B cell (primary cell): ENCODE measurements at regions not wholly inside any gene's neighbourhood (a gene's known extent, or its start where the extent isn't known, plus 50 kb on each side); places are given as distances from the start of the nearest gene placed in this dataset.

Experiments used
- ATAC-seq: fragments of 200-7000 bp; cut with Tn5 transposase; one replicate; pipeline ENCODE4 v1.10.0; 2021; ENCODE audit warnings: low read depth, mild to moderate bottlenecking, moderate number of reproducible peaks, moderate library complexity
- CTCF ChIA-PET: fragments of 350-600 bp; sonication (Branson Sonifier 250); formaldehyde crosslinking; loops from one replicate; lab custom pipeline; 2021; ENCODE audit warnings: antibody characterized with exemption, inconsistent platforms; lab: Charles Lee
- POLR2A ChIA-PET: fragments of 350-600 bp; sonication (Branson Sonifier 250); formaldehyde crosslinking; loops from one replicate; lab custom pipeline; 2021; ENCODE audit warnings: antibody characterized with exemption; lab: Charles Lee
- DNase-seq: peaks from one replicate; pipeline ENCODE4 v3.0.0; 2013
- H2AFZ ChIP-seq: 2 replicates; pipeline ENCODE4 v1.6.1; 2012; ENCODE audit warnings: mild to moderate bottlenecking, low read depth, low read length; ENCODE audit not compliant: insufficient read depth, poor library complexity, severe bottlenecking
- H3K27ac ChIP-seq, 2 donors: 1 replicate in 1 of 2; 2 replicates in 1 of 2; pipeline ENCODE4 v1.5.1; 2012 to 2013; ENCODE audit warnings: low read length in 2 of 2, mild to moderate bottlenecking in 2 of 2, moderate library complexity in 1 of 2
- H3K27me3 ChIP-seq, 4 experiments: fragments of 200-600 bp in 1 of 4; sonication (generic) in 1 of 4; replicated peaks in 1 of 4; 1 replicate in 2 of 4; 2 replicates in 2 of 4; pipeline versions ENCODE4 v1.6.1 to v1.7.0; 2013 to 2016; ENCODE audit warnings: low read length in 3 of 4, mild to moderate bottlenecking in 2 of 4, mixed read lengths in 1 of 4, moderate library complexity in 1 of 4; ENCODE audit not compliant: insufficient read depth in 4 of 4, control insufficient read depth in 3 of 4; ENCODE audit errors: control extremely low read depth in 1 of 4
- H3K36me3 ChIP-seq, 2 experiments: replicated peaks in 1 of 2; 1 replicate in 1 of 2; 2 replicates in 1 of 2; pipeline versions ENCODE4 v1.6.1 to v1.7.1; 2013; ENCODE audit warnings: low read length in 1 of 2; ENCODE audit not compliant: insufficient read depth in 2 of 2, control insufficient read depth in 1 of 2; ENCODE audit errors: control extremely low read depth in 1 of 2, extremely low read depth in 1 of 2
- H3K4me1 ChIP-seq, 2 donors: fragments of 200-600 bp in 1 of 2; sonication (generic) in 1 of 2; 1 replicate in 1 of 2; 2 replicates in 1 of 2; pipeline versions ENCODE4 v1.5.1 to v1.6.1; 2013 to 2017; ENCODE audit warnings: low read length in 2 of 2; ENCODE audit not compliant: control insufficient read depth in 2 of 2, insufficient read depth in 2 of 2
- H3K4me2 ChIP-seq: replicated peaks from 2 replicates; pipeline ENCODE3; 2012; ENCODE audit warnings: mild to moderate bottlenecking, low read depth, low read length; ENCODE audit not compliant: poor library complexity, severe bottlenecking
- H3K4me3 ChIP-seq, 5 experiments: fragments of 200-600 bp in 1 of 5; sonication (generic) in 1 of 5; 1 replicate in 3 of 5; 2 replicates in 2 of 5; pipeline versions ENCODE4 v1.5.1 to v1.7.0; 2011 to 2016; ENCODE audit warnings: low read length in 4 of 5, mild to moderate bottlenecking in 4 of 5, low read depth in 2 of 5, control low read depth in 1 of 5, moderate library complexity in 1 of 5; ENCODE audit not compliant: insufficient read depth in 1 of 5; ENCODE audit errors: control extremely low read depth in 1 of 5, extremely low read depth in 1 of 5
- H3K79me2 ChIP-seq: fragments of 200-600 bp; sonication (generic); one replicate; pipeline ENCODE4 v1.6.0; 2016; ENCODE audit warnings: low read length; ENCODE audit not compliant: control insufficient read depth, insufficient read depth
- H3K9ac ChIP-seq: fragments of 200-600 bp; sonication (generic); 2 replicates; pipeline ENCODE4 v1.6.1; 2017; ENCODE audit warnings: mild to moderate bottlenecking, low read length, moderate library complexity
- H3K9me3 ChIP-seq, 3 donors: one replicate each; pipeline versions ENCODE4 v1.6.1 to v1.7.1; 2013; ENCODE audit warnings: low read length in 2 of 3; ENCODE audit not compliant: control insufficient read depth in 2 of 3, insufficient read depth in 1 of 3; ENCODE audit errors: control extremely low read depth in 1 of 3
- H4K20me1 ChIP-seq: 2 replicates; pipeline ENCODE4 v1.6.0; 2012; ENCODE audit warnings: mild to moderate bottlenecking, low read length; ENCODE audit not compliant: insufficient read depth, control insufficient read depth, poor library complexity, severe bottlenecking
- H3K27ac Mint-ChIP-seq: one replicate; pipeline ENCODE4 v1.8.0; 2021; ENCODE audit warnings: mixed read lengths
- H3K27me3 Mint-ChIP-seq: one replicate; pipeline ENCODE4 v1.8.0; 2021; ENCODE audit warnings: mixed read lengths
- H3K4me1 Mint-ChIP-seq: one replicate; pipeline ENCODE4 v1.8.0; 2021; ENCODE audit warnings: mixed read lengths
- H3K4me3 Mint-ChIP-seq: one replicate; pipeline ENCODE4 v1.8.0; 2021; ENCODE audit warnings: mixed read lengths
- H3K9me3 Mint-ChIP-seq: one replicate; pipeline ENCODE4 v1.8.0; 2022; ENCODE audit warnings: mixed read lengths; ENCODE audit not compliant: insufficient read depth
- EZH2 ChIP-seq: IDR thresholded peaks from 2 replicates; pipeline ENCODE4 v1.6.1; 2012; ENCODE audit warnings: borderline replicate concordance, low read depth, mild to moderate bottlenecking, moderate library complexity, low read length; ENCODE audit not compliant: insufficient read depth, poor library complexity, severe bottlenecking
- WGBS: methylation state at CpG from one replicate; pipeline ENCODE4 v1.1.5; 2013; ENCODE audit warnings: missing lambda C conversion rate; ENCODE audit not compliant: insufficient coverage; 5-methylcytosine and 5-hydroxymethylcytosine counted together
- intact Hi-C: fragments of 100-400 bp; cut with micrococcal nuclease; formaldehyde crosslinking; loops from one replicate; pipeline ENCODE4 v1.10.0; 2022
- TF ChIP-seq, protein P1 (sequence below): fragments of 200-600 bp; IDR thresholded peaks from one replicate; pipeline ENCODE4 v1.8.0; 2022; ENCODE audit warnings: antibody characterized with exemption, mild to moderate bottlenecking

DNA sequence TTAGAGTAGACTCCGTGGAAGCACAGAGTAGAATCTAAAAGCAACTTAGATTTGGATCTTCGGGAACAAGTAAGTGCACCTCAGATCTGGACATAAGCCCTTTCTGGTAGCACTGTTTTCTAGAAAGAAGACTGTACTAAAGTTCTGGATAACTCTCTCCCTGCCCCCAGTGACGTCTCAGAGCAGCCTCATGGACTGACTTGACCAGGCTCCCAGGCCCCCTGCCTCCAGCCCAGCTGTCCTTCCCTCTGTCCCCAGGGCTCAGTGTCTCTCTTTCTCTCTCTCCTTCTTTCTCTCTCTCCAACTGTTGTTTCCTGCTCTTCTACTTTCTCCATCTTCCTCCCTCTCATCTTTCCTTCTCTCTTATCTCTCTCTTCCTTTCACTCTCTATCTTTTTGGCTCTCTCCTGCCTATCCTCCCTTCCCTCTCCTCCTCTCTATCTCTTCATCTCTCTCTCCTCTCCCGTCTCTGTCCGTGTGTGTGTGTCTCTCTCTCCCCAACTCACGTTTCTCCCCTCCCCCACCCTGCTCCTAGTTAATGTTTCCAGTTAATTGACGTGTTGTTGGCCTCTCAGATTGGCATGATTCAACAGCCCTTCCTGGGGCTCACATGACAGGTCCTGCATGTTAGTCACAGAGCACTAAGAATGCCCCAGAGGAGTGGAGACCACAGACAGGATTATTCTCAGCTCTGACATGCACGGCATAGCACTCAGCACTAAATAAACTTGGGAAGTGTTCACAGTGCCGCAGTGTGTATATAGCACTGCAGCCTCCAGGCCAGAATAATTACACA is 180.4 kb upstream of the FOXQ1 start:
- Mint-ChIP-seq H3K27ac (no peak overlapping the region), H3K4me1 (no peaks in the 10 kb centered on the region), H3K4me3 (no peak overlapping the region), H3K27me3 (peaks cover 20% of the 10 kb centered on the region), H3K9me3 (no peaks in the 10 kb centered on the region)
- no peaks in the 10 kb centered on the region for H3K9me3 ChIP-seq
- ChIA-PET POLR2A (no interaction called here), CTCF (no interaction called here)
- DNase-seq (no peak), ATAC-seq (no peak)
- no peaks in the 10 kb centered on the region for H3K4me1 ChIP-seq
- no peaks in the 10 kb centered on the region for H3K79me2 ChIP-seq
- TF ChIP-seq, protein P1, sequence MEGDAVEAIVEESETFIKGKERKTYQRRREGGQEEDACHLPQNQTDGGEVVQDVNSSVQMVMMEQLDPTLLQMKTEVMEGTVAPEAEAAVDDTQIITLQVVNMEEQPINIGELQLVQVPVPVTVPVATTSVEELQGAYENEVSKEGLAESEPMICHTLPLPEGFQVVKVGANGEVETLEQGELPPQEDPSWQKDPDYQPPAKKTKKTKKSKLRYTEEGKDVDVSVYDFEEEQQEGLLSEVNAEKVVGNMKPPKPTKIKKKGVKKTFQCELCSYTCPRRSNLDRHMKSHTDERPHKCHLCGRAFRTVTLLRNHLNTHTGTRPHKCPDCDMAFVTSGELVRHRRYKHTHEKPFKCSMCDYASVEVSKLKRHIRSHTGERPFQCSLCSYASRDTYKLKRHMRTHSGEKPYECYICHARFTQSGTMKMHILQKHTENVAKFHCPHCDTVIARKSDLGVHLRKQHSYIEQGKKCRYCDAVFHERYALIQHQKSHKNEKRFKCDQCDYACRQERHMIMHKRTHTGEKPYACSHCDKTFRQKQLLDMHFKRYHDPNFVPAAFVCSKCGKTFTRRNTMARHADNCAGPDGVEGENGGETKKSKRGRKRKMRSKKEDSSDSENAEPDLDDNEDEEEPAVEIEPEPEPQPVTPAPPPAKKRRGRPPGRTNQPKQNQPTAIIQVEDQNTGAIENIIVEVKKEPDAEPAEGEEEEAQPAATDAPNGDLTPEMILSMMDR: no peak
- no peak for TF ChIP-seq EZH2
- no peak overlapping the region for H3K9ac ChIP-seq
- H3K27me3 ChIP-seq: no peaks in the 10 kb centered on the region
- no peak overlapping the region for H3K4me2 ChIP-seq
- H3K4me3 ChIP-seq: no peak overlapping the region
- no peaks in the 10 kb centered on the region for H3K36me3 ChIP-seq
- no peak overlapping the region for H2AFZ ChIP-seq
- no peaks in the 10 kb centered on the region for H4K20me1 ChIP-seq
- no peak overlapping the region for H3K27ac ChIP-seq
- whole genome bisulfite sequencing: 74% methylated on average over 8 of the region's 9 CpGs
- intact Hi-C loops: no loop called here

DNA sequence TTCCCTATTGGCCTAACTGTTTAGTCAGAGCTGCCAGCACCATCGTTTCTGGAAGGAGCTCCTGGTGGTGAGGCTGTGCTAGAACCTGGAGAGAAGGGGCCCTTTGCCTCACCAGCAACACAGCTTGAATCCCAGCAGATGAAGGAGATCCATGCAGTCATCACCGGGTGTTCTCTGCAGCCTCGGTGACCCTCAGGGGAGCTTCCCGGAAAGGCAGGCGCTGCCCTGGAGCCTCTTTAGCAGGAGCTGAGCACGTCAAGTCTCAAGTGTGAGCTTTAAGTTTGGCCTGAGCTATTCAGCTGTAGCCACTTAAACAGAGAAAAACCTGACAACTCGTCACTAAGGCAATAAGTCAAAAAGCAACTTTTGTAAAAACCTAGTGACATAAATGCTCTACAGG is 181.2 kb upstream of the FOXQ1 start:
- Mint-ChIP-seq H3K27ac (no peak overlapping the region), H3K4me3 (no peak overlapping the region), H3K4me1 (no peaks in the 10 kb centered on the region), H3K27me3 (peaks cover 20% of the 10 kb centered on the region), H3K9me3 (no peaks in the 10 kb centered on the region)
- ChIA-PET POLR2A (no interaction called here), CTCF (no interaction called here)
- intact Hi-C loops: no loop called here
- Histone ChIP-seq H3K36me3 (no peaks in the 10 kb centered on the region), H3K27me3 (no peaks in the 10 kb centered on the region), H3K9me3 (no peaks in the 10 kb centered on the region), H3K4me1 (no peaks in the 10 kb centered on the region), H3K4me2 (no peak overlapping the region), H3K79me2 (no peaks in the 10 kb centered on the region), H3K27ac (no peak overlapping the region), H2AFZ (no peak overlapping the region), H3K9ac (no peak overlapping the region), H3K4me3 (no peak overlapping the region), H4K20me1 (no peaks in the 10 kb centered on the region)
- ATAC-seq (no peak), DNase-seq (no peak)
- no peak for TF ChIP-seq EZH2
- TF ChIP-seq, protein P1: no peak
- 84% methylated on average over 7 of the region's 7 CpGs for WGBS
